Left forelimb (tissue), 1 donor: ENCODE measurements at regions not wholly inside any gene's neighbourhood (a gene's known extent, or its start where the extent isn't known, plus 50 kb on each side); places are given as distances from the start of the nearest gene placed in this dataset.

ENCODE experiments used
- DNase-seq: peaks from one replicate; pipeline ENCODE4 v3.0.0-alpha.2; 2018; ENCODE audit warnings: low spot score

DNA sequence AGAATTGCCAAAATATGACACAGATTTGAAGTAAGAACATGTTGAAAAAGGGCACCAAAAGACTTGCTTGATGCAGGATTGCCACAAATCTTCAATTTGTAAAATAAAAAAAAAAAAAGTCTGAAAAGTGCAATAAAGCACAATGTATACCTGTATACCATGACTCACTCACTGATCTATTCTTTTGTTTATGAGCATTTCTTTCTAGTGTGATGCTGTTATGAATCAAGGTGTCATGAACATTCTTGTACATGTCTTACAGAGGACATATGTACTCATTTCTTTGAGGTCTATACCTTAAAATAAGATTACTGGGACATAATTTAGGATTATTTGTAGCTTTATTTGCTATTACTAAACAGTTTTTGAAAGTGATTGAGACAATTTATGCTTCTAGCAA, 464.9 kb upstream of the RBMS3 start:
- DNase-seq, result no peak

DNA sequence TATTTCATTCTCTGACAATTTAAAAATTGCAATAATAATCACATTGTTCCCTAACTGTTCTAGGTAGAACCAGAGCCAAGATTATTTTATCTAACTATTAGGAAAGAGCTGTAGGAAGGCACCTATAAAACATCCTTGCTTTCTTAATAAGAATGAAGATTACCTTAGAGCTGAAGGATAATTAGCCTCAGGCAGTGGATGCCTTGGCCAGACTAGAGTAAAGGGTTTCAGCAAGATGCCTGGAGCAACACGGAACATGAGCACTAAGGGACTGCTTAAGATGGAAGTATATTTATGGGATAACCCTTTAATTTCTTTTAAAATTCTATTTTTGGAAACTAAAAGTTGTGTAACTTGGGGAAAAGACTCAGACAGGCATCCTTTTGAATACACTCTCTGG, 456.6 kb upstream of the RBMS3 start:
- DNase-seq, result no peak

DNA sequence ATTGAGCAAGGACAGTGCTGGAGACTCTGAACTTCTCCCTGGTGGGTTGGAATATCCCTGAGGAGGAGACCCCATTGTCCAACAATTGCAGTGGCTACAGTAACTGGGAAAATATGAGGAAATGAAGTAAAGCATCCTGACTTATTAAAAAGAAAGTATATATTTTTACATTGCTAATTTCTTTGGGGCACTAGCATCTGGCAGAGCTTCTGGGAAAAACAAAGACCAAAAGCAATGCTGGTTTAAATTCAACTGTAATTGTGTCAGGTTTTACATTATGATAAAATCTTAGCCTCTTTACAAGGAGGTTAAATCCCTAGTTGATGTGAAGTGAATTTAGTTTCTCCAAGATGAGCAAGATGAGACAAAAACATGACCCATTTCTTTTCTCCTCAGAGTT, 454.0 kb upstream of the RBMS3 start:
- DNase-seq, result no peak

DNA sequence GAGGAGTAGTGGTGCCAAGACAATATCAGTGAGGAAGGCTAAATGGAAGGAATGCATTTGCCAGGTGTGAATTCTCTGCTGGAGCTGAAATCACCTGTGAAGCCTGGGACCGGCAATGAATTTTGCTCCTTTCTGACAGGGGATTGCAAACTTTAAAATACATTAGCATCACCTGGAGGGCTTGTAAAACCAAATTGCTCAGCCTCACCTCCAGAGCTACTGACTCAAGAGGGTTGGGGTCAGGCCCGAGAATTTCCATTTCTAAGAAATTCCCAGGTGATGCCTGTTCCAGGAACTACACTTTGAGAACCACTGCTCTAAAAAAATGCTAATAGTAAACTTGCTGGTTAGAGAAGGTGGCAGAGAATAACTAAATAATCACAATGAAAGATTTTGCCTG, 445.6 kb upstream of the RBMS3 start:
- no peak for DNase-seq

DNA sequence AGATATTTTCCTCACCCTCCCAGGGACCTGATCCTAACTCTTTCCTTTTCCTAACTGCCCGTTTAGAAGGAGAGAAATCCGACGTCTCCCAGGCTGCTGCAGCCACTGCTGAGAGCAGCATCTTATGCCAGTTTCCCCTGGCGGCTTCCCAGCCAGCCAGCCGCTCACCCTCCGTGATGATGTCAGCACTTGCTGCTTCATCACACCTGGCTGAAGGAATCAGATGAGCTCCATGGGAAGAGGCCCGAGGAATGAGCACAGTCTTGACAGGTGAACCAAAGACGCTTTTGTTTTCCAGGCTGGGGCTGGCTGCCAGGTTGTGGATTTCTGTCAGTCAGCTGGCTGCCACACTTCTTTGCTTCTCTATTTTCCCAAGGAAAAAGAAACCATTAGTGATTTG, 445.1 kb upstream of the RBMS3 start:
- DNase-seq, result no peak

DNA sequence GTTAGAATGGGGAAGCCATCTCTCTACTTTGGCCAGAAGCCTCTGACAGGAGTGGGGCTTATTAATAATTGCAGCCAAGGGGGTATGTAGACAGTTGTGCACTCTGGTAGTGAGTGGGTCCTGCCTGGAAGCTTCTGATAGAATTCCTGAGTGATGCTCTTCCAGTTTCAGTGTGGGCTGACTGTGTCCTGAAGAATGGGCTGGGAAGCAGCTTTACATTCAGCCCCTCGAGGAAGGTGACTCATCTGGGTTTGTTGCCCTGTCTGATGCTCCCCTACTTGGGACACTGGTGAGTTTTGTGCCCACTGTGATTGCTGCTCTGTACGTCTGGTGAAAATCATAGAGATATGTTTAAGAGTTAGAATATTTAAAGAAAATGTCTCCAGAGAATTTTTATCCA, 444.7 kb upstream of the RBMS3 start:
- no peak for DNase-seq

DNA sequence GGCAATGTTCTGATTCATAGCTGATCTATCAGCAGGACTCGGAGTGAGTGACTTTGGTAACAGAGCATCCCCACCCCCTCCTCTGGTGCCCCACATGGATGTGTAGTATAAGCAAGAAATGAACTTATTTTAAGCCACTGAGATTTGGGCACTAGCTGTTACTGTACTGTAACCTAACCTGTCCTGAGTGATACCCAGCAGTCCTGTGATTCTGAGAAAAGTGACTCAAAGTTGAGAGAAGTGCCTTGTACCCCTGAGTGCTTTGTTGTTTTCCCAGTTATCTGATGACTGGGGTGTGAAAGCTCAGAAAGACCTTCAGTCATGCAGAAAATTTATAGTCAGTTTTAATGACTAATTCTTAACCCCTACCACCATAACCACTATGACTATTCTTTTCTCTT, 439.9 kb upstream of the RBMS3 start:
- DNase-seq, result no peak

DNA sequence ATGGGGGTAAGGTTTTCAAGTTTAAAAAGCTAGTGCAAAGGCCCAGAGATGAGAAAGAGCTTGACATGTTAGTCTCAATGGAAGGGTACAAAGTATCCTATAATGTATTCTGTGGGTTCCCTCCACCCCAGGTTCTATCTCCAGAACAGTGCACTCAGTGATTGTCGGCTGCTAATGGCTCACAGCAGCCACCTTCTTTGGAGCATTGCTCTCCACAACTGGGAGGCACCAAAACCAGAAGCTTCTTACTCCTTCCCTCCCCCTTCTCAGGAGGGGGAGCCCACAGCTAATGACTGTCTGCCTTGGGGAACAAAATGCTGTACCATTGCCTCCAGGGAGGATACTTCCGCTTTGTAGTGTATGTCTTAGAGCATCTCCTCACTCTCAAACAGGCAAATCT, 439.4 kb upstream of the RBMS3 start:
- DNase-seq, result no peak

DNA sequence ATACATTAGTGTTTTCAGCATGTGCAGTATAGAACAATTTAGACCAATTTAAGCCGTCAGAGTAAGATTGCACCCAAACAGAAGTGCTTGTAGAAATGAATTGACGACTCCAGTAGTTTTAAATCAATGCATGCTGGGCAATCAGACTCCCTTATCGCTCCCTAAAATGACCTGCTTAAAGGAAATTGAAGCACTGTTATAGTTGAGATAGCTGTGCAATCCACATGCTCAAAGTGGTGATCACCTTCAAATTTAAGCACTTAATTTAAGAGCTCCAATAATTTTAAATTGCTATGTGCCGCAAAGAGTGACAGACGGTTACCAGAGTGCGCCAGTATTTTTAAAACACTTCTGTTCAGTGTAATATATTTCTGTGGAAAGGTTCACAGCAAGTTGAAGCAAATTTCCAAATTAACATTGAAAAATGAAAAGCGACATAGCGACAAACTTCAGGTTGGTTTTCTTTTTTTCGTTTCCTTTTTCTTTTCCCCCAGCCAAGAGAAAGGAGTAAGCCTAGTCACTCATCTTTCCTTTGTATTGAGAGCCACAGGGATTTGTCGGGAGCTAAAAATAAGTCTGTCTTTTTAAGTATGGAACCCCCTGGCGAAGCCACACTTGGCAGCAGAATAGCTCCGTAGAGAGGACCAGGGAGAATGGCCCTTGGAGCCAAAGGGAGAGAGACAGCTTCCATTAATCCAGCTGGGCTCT, 436.4 kb upstream of the RBMS3 start:
- DNase-seq, result no peak

DNA sequence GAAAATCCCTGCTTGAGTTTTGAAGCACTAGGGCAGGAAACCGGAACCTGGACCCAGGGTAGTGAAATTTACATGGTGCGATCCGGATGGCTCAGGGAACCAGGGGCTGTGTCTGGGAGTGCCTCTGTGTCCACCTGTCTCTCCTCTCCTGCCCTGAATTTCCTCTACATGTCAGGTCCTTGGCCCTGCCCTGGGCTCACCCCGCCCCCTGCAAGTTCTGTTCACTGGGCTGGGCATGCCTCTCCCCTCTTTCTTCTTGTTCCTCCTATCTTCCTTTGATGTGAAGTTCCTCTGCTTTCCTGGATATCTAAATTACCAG, 435.9 kb upstream of the RBMS3 start:
- DNase-seq, result no peak

DNA sequence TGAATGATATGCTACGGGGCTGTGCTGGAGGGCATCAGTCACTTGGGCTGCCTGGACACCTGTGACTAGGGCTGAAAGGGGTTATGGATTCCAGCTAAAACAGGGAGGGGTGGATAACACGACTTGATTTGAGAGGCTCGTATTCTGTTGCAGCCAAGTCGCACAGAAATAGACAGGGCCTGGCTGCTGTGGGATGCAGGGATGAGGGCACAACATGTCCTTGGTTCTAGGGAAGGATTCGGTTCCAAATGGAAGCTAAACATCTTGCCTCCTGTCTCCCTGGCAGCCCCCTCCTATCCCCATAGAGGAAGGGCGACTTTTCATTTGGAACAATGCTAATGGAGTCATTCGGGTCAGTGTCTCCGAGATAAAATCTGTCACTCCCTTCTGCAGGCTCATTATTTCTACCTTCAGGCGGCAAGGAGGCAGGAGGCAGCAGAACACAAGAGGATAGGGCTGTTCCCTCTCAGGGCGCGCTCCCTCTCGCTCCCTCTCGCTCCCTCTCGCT, 433.8 kb upstream of the RBMS3 start:
- no peak for DNase-seq

DNA sequence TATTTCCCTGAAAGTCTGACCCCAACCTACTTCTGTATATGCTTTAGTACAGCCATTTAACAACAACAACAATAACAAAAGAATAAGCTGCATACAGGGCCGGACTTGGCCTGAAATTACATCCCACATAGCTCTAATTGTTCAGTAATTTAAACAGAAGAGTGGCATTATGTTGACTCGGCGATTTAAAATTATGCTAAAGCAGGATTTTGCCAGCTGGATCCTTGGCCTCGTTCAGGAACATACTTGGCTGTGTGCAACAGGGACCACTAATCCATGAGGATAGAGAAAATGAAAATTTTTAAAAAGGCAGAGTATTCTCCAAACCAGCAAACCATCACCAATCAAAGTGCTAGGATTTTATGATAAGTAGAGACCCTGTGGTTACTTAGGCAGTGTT, 433.1 kb upstream of the RBMS3 start:
- DNase-seq, result no peak

DNA sequence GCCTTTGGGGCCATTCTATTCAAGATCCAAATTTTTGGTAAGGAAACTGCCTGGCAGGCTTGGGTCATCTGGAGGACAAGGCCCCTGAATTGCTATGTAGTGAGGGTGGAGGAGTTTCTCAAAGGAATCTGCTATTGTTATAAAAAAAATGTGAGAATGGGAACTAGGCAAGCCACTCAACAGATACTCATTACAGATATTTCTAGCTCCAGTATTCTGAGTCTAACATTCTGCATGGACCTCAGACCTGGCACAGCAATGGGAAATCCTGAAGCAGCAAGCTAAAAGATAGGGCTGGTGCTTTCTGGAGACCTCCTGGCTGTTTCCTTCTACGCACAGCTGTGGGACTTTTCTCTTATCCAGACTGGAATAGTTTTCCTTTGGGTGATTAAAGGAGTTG, 430.7 kb upstream of the RBMS3 start:
- no peak for DNase-seq

DNA sequence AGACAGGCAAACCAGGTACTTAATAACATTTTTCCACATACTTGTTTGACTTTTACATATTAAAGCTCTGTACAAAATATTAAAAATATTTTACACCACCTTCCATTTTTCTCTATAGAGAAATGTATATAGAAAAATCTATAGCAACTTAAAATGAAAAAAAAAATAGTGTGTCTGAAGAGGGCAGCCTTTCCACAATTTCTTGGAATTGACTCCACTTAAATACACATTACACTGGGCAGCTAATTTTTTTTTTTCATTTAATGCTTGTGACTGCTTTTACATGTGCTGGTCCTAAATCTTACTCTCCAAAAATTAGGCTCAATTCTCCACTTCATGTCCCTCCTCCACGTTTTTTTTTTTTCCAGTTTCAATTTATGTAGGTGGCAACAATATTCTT, 427.0 kb upstream of the RBMS3 start:
- DNase-seq, result no peak

DNA sequence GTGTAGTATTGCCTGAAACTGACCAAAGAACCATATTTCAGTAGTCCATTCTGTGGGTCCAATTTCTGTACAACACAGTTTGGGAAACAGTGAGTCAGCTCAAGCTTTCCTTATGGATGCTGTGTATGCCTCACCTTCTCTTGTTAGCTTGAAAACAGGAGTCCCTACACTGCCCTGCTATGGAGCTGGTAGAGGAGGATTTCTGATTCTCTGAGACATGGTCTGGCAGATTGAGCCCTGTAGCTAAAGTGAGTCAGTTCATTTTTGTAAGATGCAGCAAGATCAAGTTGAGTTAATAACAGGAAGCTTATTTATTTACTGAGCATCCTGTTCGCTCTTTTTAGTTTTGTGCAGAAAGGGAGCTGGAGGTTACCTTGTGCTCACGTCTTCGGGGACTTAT, 424.1 kb upstream of the RBMS3 start:
- DNase-seq, result no peak

DNA sequence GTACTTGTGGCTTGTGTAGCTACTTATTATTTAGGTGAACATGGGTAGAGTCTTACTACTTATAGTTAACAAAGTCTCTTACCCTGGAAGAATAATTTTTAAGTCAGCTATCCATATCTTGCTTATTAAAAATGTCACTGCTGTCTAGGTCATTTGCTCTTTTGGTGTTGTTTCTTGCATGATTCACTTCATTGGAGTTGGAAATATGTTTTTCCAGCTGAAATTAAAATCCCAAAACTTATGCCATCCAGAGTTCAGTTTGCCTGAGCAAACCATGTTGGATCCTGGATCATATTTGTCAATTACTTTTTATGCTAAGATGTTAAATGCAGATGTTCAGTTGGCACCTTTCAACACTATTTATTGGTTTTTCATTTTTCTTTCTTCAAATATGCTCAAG, 421.0 kb upstream of the RBMS3 start:
- DNase-seq, result no peak

DNA sequence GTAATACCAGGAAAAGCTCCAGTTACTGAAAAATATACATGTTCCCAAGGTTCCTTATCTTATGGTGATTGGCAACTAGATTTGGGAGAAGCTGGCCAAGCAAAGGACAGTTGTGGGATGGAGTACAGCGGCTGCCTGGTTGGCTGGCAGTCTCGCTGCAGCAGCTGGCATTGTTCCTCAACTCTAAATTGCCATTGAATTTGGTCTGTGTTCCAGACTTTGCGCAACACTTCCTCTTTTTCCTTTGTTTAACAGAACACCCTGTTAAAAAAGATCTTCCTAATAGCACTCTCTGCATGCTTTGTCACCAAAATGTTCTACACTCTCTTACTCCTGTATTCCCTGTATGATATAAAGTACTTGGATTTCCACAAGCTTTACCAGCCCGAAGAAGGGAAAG, 420.6 kb upstream of the RBMS3 start:
- no peak for DNase-seq

DNA sequence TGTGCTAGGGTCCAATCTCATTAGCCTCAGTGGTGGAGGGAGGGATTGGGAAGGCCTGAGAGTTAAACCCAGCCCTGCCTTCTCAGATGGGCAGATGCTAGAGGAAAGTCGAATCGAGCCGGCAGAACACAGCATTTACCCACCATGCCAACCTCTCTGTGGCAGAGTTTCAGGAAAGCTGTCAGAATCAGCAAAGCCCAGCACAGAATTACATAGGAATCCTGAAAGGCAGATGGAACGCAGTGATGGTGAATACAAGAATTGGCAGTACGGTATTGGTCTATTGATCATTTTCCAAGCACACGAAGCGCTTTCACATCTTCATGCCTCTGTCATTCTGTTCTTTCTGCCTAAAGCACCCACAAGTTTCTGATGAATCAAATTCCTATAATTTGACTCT, 417.7 kb upstream of the RBMS3 start:
- no peak for DNase-seq

DNA sequence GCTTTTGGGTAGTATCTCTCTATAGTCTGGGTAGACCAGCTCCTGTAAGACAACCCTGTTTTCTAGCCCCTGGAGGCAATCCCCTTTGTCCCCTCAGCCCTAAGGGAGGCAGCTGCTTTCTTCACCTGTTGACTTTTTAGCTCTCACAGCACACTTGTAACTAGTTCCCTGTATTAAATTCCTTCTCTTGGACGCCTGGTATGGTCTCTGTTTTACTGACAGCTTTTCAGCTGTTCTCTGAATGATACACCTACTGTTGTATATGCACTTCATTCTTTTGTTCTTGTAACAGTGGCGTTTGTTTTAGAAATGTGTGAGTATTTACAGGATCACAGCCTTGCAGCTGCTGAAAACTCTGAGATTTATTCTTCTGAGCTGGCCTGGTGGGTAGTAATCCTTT, 413.0 kb upstream of the RBMS3 start:
- DNase-seq, result no peak

DNA sequence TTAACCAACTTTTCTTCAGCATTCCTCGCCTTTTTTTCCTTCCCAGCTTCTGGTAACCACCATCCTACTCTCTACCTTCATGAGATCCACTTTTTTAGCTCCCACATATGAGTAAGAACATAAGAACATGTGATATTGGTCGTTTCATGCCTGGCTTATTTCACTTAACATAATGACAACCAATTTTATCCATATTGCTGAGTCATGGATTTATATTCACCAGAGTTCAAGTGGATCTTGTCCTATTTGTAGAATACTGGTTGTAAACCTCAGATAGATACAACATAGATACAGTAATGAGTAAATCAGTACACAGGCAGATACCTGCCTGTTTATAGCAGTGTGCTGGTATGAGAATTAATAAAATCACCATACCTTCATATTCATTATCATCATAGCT, 412.0 kb upstream of the RBMS3 start:
- DNase-seq, result no peak

DNA sequence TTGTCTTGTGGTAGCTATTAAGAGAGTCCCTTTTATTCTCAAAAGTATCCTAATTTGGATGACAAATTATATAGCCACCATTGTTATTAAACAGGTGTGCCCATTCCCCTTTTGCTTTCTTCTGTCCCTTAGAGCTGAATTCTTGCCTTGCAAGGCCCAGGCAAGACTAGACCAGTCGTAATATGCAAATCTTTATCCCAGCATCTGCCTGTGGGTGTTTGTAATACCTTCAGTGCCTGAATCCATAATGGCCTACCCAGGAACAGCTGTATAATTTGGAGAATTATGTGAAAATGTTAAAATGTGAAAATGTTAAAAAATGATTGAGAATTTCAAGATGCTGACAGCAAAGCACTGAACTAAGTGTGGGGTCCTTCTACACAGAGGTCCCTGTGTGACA, 403.0 kb upstream of the RBMS3 start:
- DNase-seq, result no peak

DNA sequence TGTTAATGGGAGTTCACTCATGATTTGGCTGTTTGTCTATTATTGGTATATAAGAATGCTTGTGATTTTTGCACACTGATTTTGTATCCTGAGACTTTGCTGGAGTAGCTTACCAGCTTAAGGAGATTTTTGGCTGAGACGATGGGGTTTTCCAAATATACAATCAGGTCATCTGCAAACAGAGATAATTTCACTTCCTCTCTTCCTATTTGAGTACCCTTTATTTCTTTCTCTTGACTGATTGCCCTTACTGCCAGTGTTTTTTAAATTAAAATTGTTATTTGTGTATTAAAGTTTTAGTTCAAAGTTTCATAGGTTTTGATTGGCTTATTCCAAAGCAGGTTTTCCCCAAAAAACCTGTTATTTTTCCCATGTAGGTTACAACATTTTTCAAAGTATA, 390.5 kb upstream of the RBMS3 start:
- DNase-seq, result no peak

DNA sequence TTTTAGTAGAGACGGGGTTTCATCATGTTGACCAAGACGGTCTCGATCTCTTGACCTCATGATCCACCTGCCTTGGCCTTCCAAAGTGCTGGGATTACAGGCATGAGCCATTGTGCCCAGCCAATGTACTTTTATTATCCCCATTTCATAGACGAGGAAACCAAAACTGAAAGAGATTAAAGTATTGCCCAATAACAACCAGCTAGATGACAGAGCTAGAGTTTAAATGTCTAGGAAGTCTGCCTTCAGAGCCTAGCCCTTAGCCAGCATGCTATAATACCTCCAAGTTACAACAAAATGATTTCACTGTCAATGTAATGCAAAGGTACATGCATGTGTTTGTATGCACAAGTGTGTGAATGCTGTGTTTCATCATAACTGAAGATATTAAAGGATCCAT, 389.4 kb upstream of the RBMS3 start:
- DNase-seq, result no peak

DNA sequence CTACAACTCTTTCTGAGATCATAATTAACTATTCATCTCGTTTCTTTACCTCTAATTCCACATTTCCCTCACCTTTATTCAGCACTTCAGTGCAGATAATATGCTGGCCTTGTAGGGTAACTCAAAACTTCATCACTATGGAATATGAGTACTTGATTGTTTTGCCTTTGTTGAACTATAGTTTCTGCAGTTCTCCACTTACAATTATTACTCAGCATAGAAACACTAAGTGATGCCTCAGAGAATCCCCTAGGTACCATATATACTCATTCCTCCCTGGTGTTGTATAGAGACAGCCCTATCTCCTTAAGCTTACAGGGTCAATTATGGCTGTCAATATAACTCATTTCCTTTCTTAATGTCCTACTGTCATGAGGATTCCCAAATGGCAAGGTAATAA, 380.6 kb upstream of the RBMS3 start:
- DNase-seq, result no peak

DNA sequence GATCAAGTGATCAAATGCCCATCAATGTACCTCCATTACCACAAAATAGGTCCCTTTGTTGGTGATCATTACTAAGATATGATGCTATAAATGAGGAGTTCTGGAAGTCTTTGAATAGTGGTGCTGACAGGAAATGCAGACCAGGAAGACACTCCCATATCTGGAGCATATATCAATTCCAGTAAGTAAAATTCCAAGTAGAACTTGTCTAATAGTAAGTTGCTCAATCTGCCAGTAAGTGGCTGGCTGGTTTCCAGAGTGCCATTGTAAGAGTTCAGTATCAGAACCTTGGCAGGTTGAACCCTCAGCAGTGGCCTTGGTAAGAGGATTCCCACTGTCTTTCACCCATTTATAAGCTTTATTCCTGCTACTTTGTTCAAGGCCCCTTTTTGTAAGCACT, 379.9 kb upstream of the RBMS3 start:
- no peak for DNase-seq
